ENCODE measurements at regions not wholly inside any gene's neighbourhood (a gene's known extent, or its start where the extent isn't known, plus 50 kb on each side); places are given as distances from the start of the nearest gene placed in this dataset.
A peak's percentile ranks its signal among the peaks of the same experiment; 100 is the strongest.

DNA sequence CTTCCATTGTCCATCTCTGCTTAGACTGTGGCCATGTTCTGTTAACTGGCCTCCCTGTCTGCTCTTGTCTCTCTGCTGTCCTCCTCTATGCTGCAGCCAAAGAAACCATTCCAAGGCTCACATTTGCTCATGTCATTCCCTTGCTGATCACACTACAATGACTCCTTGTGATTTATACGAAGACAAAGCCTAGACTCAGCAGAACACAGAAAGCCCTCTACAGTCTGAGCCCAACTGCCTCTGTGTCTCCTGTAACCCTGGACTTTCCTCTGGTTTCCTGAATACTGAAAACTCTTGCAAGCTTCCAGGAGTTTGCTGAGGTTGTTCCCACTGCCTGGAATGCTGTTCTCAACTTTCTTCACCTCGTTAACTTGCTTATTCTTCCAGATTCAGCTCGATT, 191.8 kb downstream of the TMEM38B start:
- no peaks in the 10 kb centered on the region for H3K9me3 ChIP-seq
- H3K36me3 ChIP-seq (ENCODE audit: low read depth): no peaks in the 10 kb centered on the region
- H3K4me1 ChIP-seq (ENCODE audit: low read depth): no peaks in the 10 kb centered on the region
- ATAC-seq (no peak), DNase-seq (no peak)
- TF ChIP-seq, protein P1, sequence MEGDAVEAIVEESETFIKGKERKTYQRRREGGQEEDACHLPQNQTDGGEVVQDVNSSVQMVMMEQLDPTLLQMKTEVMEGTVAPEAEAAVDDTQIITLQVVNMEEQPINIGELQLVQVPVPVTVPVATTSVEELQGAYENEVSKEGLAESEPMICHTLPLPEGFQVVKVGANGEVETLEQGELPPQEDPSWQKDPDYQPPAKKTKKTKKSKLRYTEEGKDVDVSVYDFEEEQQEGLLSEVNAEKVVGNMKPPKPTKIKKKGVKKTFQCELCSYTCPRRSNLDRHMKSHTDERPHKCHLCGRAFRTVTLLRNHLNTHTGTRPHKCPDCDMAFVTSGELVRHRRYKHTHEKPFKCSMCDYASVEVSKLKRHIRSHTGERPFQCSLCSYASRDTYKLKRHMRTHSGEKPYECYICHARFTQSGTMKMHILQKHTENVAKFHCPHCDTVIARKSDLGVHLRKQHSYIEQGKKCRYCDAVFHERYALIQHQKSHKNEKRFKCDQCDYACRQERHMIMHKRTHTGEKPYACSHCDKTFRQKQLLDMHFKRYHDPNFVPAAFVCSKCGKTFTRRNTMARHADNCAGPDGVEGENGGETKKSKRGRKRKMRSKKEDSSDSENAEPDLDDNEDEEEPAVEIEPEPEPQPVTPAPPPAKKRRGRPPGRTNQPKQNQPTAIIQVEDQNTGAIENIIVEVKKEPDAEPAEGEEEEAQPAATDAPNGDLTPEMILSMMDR (IDR thresholded peaks at IDR 0.05): no peak
- intact Hi-C loops (cut with DNase I, micrococcal nuclease): no loop called here
- no peak overlapping the region for H3K4me3 ChIP-seq

GRCh38 chr9:105887679-105888078, 193.3 kb downstream of the TMEM38B start:
- no peak overlapping the region for H3K4me3 ChIP-seq
- intact Hi-C loops (cut with DNase I, micrococcal nuclease): no loop called here
- TF ChIP-seq, protein P1 (IDR thresholded peaks at IDR 0.05): no peak
- no peaks in the 10 kb centered on the region for H3K9me3 ChIP-seq
- ATAC-seq (no peak), DNase-seq (no peak)
- no peaks in the 10 kb centered on the region for H3K4me1 ChIP-seq (ENCODE audit: low read depth)
- H3K36me3 ChIP-seq (ENCODE audit: low read depth): no peaks in the 10 kb centered on the region

- TF ChIP-seq, protein P1 (IDR thresholded peaks at IDR 0.05): no peak
Measured at GRCh38 chr9:105890046-105890822, 195.9 kb downstream of the TMEM38B start.

DNA sequence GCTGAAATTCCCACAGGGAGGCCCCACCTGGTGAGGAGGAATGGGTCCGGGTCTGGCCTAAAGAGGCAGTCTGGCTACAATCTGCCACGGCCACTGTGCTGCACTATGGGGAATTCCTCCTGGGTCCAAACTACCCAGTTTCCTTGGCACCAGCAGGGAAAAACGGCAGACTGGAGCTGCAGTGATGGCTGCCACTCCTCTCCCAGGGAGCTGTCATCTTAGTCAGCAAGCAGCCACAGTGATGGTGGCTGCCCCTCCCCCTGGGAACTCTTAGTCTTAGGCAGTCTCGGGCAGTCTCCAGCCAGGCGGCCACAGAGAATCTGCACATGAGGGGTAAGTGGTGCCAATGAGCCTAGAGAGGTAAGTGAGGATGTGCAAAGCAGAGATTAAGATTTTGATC, 205.8 kb downstream of the TMEM38B start:
- no peak for DNase-seq
- H3K4me1 ChIP-seq (ENCODE audit: low read depth): no peaks in the 10 kb centered on the region
- ATAC-seq: no peak
- no peaks in the 10 kb centered on the region for H3K9me3 ChIP-seq
- intact Hi-C loops (cut with DNase I, micrococcal nuclease): no loop called here
- H3K36me3 ChIP-seq (ENCODE audit: low read depth): no peaks in the 10 kb centered on the region
- TF ChIP-seq, protein P1 (IDR thresholded peaks at IDR 0.05): no peak
- no peak overlapping the region for H3K4me3 ChIP-seq

More at GRCh38 chr9:105890046-105890822, 195.9 kb downstream of the TMEM38B start:
- DNase-seq: no peak
- H3K36me3 ChIP-seq (ENCODE audit: low read depth): no peaks in the 10 kb centered on the region
- ATAC-seq: no peak
- intact Hi-C loops (cut with DNase I, micrococcal nuclease): no loop called here
- no peaks in the 10 kb centered on the region for H3K9me3 ChIP-seq
- H3K4me1 ChIP-seq (ENCODE audit: low read depth): no peaks in the 10 kb centered on the region
- H3K4me3 ChIP-seq: no peak overlapping the region

DNA sequence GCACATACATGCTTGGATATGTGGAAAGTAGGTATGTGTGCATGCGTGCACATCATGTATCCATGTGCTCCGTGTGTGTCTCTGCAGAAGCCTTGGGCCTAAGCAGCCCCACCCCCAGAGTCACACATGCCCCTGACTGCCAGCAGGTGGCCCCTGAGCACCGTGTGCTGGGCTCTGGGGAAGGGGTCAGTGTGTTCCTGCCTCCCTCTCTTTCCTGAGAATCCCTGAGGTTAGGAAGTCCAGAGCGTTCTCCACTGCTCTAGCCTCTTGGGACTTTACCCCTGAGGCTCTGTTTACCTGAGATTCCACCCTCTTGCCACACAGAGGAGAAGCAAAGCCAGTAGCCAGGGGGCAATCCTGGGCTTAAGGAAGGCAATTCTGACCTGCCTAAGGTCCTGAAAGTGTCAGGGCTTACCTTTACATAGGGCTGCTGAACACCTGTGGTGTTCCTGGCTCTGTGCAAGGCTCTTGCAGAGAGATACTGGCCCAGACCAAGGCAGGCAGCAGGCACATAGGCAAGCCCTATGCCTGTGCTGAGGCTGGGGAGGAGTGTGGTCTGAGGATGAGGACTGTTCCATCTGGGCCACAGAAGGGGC, 207.3 kb downstream of the TMEM38B start:
- TF ChIP-seq, protein P1 (IDR thresholded peaks at IDR 0.05): peak; percentile 28
- DNase-seq: peak in 2 of 3 donors; percentile 22 to 40
- H3K4me3 ChIP-seq: no peak overlapping the region
- no peaks in the 10 kb centered on the region for H3K9me3 ChIP-seq
- ATAC-seq: peak; percentile 67
- no peaks in the 10 kb centered on the region for H3K4me1 ChIP-seq (ENCODE audit: low read depth)
- H3K36me3 ChIP-seq (ENCODE audit: low read depth): no peaks in the 10 kb centered on the region
- intact Hi-C loops (cut with DNase I, micrococcal nuclease): no loop called here
